Astrocyte of the spinal cord (primary cell): ENCODE measurements at regions not wholly inside any gene's neighbourhood (a gene's known extent, or its start where the extent isn't known, plus 50 kb on each side); places are given as distances from the start of the nearest gene placed in this dataset.

Experiments
- DNase-seq: peaks from one replicate; pipeline ENCODE4 v3.0.0; 2011; ENCODE audit warnings: low read depth, low spot score
- H3K4me3 ChIP-seq: 2 replicates; pipeline ENCODE4 v1.5.1; 2011; ENCODE audit warnings: low read depth, mild to moderate bottlenecking, low read length, moderate library complexity
- in situ Hi-C: cut with HindIII; loops from 2 replicates; pipeline ENCODE4 v1.10.0; 2017; ENCODE audit warnings: low sequenced_read_pairs
- TF ChIP-seq, protein P1 (sequence below): IDR thresholded peaks from 2 replicates; pipeline ENCODE4 v1.5.1; 2012; ENCODE audit warnings: low read depth, mild to moderate bottlenecking, low read length, inconsistent platforms

DNA sequence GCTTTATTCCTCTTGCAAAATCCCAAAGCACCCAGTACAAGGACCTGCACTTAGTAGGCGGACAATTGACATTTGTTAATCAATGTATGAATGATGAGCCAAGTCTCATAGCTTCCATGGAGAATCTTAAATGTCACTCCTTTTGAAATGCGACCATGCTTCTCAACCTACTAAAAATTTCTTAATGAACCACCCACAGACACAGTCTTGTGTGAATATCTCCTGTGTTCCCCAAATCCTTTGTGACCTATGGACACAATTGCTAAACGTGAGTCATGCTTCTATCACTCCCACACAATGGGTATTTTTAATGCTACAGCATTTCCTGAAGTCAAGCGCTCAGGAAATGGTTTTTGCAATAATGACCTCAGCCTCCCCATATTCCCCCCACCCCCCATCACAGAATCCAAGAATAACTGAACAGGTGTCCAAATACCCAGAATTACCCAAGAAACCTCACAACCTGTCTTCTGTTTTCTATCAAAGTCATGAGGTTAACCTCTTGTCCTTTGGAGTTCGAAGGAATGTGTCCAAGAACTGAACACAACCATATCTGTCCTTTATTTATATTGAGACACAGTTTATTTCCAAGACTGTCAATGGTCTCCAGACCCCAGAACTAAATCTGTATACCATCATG is 163.6 kb upstream of the PLEKHG7 start:
- H3K4me3 ChIP-seq, result no peak overlapping the region
- DNase-seq, result peak; percentile 76
- TF ChIP-seq, protein P1, sequence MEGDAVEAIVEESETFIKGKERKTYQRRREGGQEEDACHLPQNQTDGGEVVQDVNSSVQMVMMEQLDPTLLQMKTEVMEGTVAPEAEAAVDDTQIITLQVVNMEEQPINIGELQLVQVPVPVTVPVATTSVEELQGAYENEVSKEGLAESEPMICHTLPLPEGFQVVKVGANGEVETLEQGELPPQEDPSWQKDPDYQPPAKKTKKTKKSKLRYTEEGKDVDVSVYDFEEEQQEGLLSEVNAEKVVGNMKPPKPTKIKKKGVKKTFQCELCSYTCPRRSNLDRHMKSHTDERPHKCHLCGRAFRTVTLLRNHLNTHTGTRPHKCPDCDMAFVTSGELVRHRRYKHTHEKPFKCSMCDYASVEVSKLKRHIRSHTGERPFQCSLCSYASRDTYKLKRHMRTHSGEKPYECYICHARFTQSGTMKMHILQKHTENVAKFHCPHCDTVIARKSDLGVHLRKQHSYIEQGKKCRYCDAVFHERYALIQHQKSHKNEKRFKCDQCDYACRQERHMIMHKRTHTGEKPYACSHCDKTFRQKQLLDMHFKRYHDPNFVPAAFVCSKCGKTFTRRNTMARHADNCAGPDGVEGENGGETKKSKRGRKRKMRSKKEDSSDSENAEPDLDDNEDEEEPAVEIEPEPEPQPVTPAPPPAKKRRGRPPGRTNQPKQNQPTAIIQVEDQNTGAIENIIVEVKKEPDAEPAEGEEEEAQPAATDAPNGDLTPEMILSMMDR, result no peak
- in situ Hi-C loops, result no loop called here

- no peak for DNase-seq
- in situ Hi-C loops, result no loop called here
Observed at GRCh38 chr12:92537290-92537960, 165.4 kb upstream of the PLEKHG7 start.

GRCh38 chr12:92535961-92536360 is 166.8 kb upstream of the PLEKHG7 start:
- in situ Hi-C loops, result no loop called here
- no peak overlapping the region for H3K4me3 ChIP-seq
- DNase-seq, result no peak
- TF ChIP-seq, protein P1, result no peak

More at GRCh38 chr12:92537290-92537960, 165.4 kb upstream of the PLEKHG7 start:
- TF ChIP-seq, protein P1, result no peak
- no peak overlapping the region for H3K4me3 ChIP-seq

DNA sequence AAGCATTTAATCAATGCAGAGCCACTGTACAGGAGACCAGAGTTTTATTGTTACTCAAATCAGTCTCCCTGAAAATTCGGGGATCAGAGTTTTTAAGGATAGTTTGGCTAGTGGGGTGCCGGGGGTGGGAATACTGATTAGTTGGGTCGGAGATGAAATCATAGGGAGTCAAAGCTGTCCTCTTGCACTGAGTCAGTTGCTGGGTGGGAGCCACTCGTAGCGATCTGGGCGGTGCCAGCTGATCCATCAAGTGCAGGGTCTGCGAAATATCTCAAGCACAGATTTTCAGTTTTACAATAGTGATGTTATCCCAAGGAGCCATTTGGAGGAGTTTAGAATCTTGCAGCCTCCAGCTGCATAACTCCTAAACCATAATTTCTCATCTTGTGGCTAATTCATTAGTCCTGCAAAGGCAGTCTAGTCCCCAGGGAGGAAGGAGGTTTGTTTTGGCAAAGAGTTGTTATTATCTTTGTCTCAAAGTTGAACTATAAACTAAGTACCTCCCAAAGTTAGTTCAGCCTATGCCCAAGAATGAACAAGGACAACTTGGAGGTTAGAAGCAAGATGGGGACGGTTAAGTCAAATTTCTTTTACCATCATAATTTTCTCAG is 169.4 kb upstream of the PLEKHG7 start:
- peak; percentile 65 for DNase-seq
- no peak overlapping the region for H3K4me3 ChIP-seq
- TF ChIP-seq, protein P1, result no peak
- in situ Hi-C loops, result no loop called here

DNA sequence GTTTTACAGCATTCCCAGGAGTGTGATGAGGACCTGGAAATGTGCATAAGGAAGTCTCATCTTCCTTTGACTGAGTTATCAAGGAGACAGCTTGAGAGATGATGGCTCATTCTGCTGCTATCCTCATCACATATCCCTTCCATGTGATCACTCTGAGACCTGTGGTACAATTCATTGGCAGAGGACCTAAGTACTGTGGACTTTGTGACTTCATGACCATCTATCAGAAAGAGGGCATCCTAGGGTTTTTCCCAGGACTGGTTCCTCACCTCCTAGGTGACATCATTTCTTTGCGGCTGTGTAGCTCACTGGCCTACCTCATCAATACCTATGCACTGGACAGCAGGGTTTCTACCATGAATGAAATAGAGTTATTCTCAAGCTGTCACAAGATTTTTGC is 172.1 kb upstream of the PLEKHG7 start:
- TF ChIP-seq, protein P1, result no peak
- DNase-seq, result no peak
- no peak overlapping the region for H3K4me3 ChIP-seq
- in situ Hi-C loops, result no loop called here

DNA sequence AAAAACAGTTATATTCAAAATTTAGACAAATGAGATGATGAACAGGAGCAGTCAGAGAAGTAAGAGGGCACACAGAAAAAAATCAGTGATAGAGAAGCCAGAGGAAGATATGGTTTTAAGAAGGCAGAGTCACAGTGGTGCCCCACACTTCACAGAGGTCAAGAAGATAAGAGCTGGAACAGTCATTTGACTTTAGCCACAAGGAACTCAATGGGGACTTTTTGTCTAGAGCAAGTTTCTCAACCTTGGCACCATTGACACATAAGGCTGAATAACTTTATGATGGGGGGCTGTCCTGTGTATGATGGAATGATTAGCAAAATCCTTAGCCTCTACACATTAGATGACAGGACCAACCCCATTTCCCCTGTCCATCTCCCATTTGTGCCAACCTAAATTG is 172.8 kb upstream of the PLEKHG7 start:
- TF ChIP-seq, protein P1, result no peak
- no peak for DNase-seq
- in situ Hi-C loops, result no loop called here
- no peak overlapping the region for H3K4me3 ChIP-seq
